Natural killer cell (primary cell): ENCODE measurements at regions not wholly inside any gene's neighbourhood (a gene's known extent, or its start where the extent isn't known, plus 50 kb on each side); places are given as distances from the start of the nearest gene placed in this dataset.

ENCODE experiments used
- ATAC-seq, 3 donors: fragments of 150-1000 bp in 2 of 3; fragments of 200-7000 bp in 1 of 3; cut with Tn5 transposase; 1 replicate in 1 of 3; 2 replicates in 2 of 3; pipeline ENCODE4 v1.10.0; 2021; ENCODE audit warnings: mild to moderate bottlenecking in 2 of 3, moderate library complexity in 2 of 3
- DNase-seq, 2 donors: peaks; one replicate each; pipeline versions ENCODE4 v3.0.0 to v3.0.0-alpha.2; 2013 to 2021; ENCODE audit warnings: mixed read lengths in 1 of 2
- H3K27ac ChIP-seq: one replicate; pipeline ENCODE4 v1.5.1; 2013; ENCODE audit warnings: mild to moderate bottlenecking, low read length
- H3K27me3 ChIP-seq: one replicate; pipeline ENCODE4 v1.6.1; 2013; ENCODE audit warnings: low read length; ENCODE audit not compliant: control insufficient read depth, insufficient read depth
- H3K36me3 ChIP-seq: one replicate; pipeline ENCODE4 v1.6.1; 2013; ENCODE audit warnings: low read length; ENCODE audit not compliant: control insufficient read depth, insufficient read depth
- H3K4me1 ChIP-seq: one replicate; pipeline ENCODE4 v1.6.1; 2013; ENCODE audit warnings: low read length; ENCODE audit not compliant: control insufficient read depth, insufficient read depth
- H3K4me3 ChIP-seq: one replicate; pipeline ENCODE4 v1.5.1; 2013; ENCODE audit warnings: low read length
- H3K9me3 ChIP-seq: one replicate; pipeline ENCODE4 v1.6.1; 2013; ENCODE audit warnings: low read length; ENCODE audit not compliant: control insufficient read depth, insufficient read depth
- H3K27ac Mint-ChIP-seq, 2 donors: one replicate each; pipeline ENCODE4 v1.8.0; 2022; ENCODE audit warnings: mild to moderate bottlenecking in 2 of 2, mixed read lengths in 2 of 2, moderate library complexity in 1 of 2
- H3K27me3 Mint-ChIP-seq, 2 donors: one replicate each; pipeline ENCODE4 v1.8.0; 2022; ENCODE audit warnings: low read depth in 2 of 2, mixed read lengths in 2 of 2
- H3K36me3 Mint-ChIP-seq: one replicate; pipeline ENCODE4 v1.8.0; 2022; ENCODE audit warnings: mixed read lengths
- H3K4me1 Mint-ChIP-seq, 2 donors: one replicate each; pipeline ENCODE4 v1.8.0; 2022; ENCODE audit warnings: mixed read lengths in 2 of 2
- H3K4me3 Mint-ChIP-seq: one replicate; pipeline ENCODE4 v1.8.0; 2022; ENCODE audit warnings: mild to moderate bottlenecking, moderate library complexity, mixed read lengths
- H3K9me3 Mint-ChIP-seq, 2 donors: one replicate each; pipeline ENCODE4 v1.8.0; 2022; ENCODE audit warnings: mixed read lengths in 2 of 2
- CTCF ChIP-seq: fragments of 200-600 bp; IDR thresholded peaks from one replicate; pipeline ENCODE4 v1.8.0; 2022; ENCODE audit warnings: antibody characterized with exemption
- WGBS: methylation state at CpG from one replicate; pipeline ENCODE4 v1.1.7; 2013; ENCODE audit warnings: missing lambda C conversion rate; ENCODE audit not compliant: insufficient coverage; 5-methylcytosine and 5-hydroxymethylcytosine counted together
- intact Hi-C: fragments of 100-400 bp; cut with micrococcal nuclease; formaldehyde crosslinking; loops from one replicate; pipeline ENCODE4 v1.14.2; 2022

- no peak overlapping the region for H3K4me3 Mint-ChIP-seq
- H3K4me1 Mint-ChIP-seq = no peaks in the 10 kb centered on the region
- Histone ChIP-seq H3K9me3 (no peaks in the 10 kb centered on the region), H3K4me3 (no peak overlapping the region), H3K27me3 (no peaks in the 10 kb centered on the region), H3K4me1 (no peaks in the 10 kb centered on the region), H3K36me3 (no peaks in the 10 kb centered on the region), H3K27ac (no peak overlapping the region)
- peaks cover 11 to 30% of the 10 kb centered on the region in 2 donors for H3K27me3 Mint-ChIP-seq
- TF ChIP-seq CTCF = no peak
- H3K36me3 Mint-ChIP-seq = no peaks in the 10 kb centered on the region
- no peaks in the 10 kb centered on the region for H3K9me3 Mint-ChIP-seq
- H3K27ac Mint-ChIP-seq = no peak overlapping the region
- ATAC-seq (no peak), DNase-seq (no peak)
- 84% methylated on average over 13 of the region's 15 CpGs for WGBS
- intact Hi-C loops = no loop called here
Measured at GRCh38 chr2:238963161-238963970, 115.5 kb downstream of the TWIST2 start.

GRCh38 chr2:238963971-238964328 is 116.1 kb downstream of the TWIST2 start:
- Histone ChIP-seq H3K9me3 (no peaks in the 10 kb centered on the region), H3K27ac (no peak overlapping the region), H3K36me3 (no peaks in the 10 kb centered on the region), H3K27me3 (no peaks in the 10 kb centered on the region), H3K4me3 (no peak overlapping the region), H3K4me1 (no peaks in the 10 kb centered on the region)
- ATAC-seq = no peak
- Mint-ChIP-seq H3K27ac (no peak overlapping the region), H3K4me1 (no peaks in the 10 kb centered on the region), H3K36me3 (no peaks in the 10 kb centered on the region), H3K27me3 (peaks cover 11 to 26% of the 10 kb centered on the region in 2 donors), H3K4me3 (no peak overlapping the region), H3K9me3 (no peaks in the 10 kb centered on the region)
- TF ChIP-seq CTCF = no peak
- 64% methylated on average over 2 of the region's 2 CpGs for WGBS
- no peak for DNase-seq
- intact Hi-C loops = no loop called here

- Histone ChIP-seq H3K4me3 (no peak overlapping the region), H3K27me3 (no peaks in the 10 kb centered on the region), H3K27ac (no peak overlapping the region), H3K9me3 (no peaks in the 10 kb centered on the region), H3K4me1 (no peaks in the 10 kb centered on the region), H3K36me3 (no peaks in the 10 kb centered on the region)
- Mint-ChIP-seq H3K4me1 (no peaks in the 10 kb centered on the region), H3K27me3 (peaks cover 9 to 20% of the 10 kb centered on the region in 2 donors), H3K4me3 (no peak overlapping the region), H3K9me3 (no peaks in the 10 kb centered on the region), H3K36me3 (no peaks in the 10 kb centered on the region), H3K27ac (no peak overlapping the region)
- ATAC-seq = no peak
- TF ChIP-seq CTCF = no peak
- 75% methylated on average over 12 of the region's 12 CpGs for WGBS
- no peak for DNase-seq
- intact Hi-C loops = no loop called here
Measured at GRCh38 chr2:238964544-238965067, 116.7 kb downstream of the TWIST2 start.
